CD4-positive, alpha-beta T cell treated with Interleukin-15 for 1 hour (primary cell): ENCODE measurements at regions not wholly inside any gene's neighbourhood (a gene's known extent, or its start where the extent isn't known, plus 50 kb on each side); places are given as distances from the start of the nearest gene placed in this dataset.
"Not testable (repeated sequence)": the region's sequence is repeated elsewhere in the genome, so short reads cannot be mapped to it uniquely, and the experiment has no call there.

Experiments used
- DNase-seq: peaks from one replicate; pipeline ENCODE4 v3.0.0-alpha.2; 2020

DNA sequence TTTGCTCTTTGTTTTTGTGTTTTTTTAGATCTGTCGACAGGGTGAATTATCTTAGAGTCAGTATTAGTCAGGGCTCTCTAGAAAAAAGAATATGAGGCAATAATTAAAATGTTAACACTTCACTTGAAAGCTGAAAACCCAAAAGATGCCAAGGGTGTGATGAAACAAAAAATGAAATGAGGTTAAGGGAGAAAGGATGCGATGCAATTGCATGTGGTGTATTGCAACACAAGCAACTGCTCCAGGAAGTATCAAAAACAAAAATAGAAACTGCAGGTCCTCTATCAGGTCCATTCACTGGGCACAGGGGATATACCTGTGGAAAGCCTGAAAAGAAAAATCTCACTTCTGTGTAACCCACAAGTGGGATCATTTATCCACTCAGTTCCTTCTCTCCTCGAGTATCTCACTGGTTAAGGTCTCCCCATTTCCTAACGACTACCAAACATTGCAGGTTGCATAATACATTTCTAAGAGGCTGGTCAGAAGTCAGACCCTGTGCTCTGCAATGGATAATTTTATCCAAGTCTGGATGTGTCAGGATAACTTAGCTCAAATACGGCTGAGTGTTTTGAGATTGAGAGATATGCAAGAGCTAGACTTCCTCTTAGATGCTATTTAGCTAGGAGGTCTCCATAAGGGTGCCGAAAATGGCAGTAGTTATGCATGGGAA, 257.7 kb upstream of the GJE1 start:
- DNase-seq, result no peak

DNA sequence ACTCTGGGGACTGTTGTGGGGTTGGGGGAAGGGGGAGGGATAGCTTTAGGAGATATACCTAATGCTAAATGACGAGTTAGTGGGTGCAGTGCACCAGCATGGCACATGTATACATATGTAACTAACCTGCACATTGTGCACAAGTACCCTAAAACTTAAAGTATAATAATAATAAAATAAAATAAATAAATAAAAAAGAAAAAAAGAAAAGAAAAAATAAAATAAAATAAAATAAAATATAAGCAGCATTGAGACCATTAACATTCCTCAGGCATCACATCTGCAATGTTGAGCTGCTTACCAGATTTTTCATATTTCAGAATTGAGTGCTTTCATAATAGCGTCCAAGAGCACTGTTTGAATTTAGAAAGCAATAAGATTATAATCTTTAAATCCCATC, 263.2 kb upstream of the GJE1 start:
- DNase-seq, result not testable (repeated sequence)

DNA sequence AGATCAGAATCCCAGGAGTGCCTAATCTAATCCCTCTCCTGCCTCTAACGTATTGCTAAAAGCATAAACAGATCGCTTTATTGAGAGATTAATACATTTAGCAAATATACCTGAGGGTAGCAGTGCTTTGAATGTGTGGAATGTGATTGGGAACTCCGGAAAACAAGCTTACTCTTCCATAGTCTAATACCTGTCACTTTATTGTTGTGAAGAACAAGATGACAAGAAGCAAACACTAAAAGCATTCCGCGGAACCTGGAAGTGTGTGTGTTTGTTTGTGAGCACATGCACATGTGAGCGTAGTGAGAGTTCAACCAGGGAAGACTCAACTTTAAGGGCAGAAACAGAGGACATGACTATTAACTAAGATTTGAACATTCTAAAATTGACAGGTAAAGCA, 265.0 kb upstream of the GJE1 start:
- no peak for DNase-seq

DNA sequence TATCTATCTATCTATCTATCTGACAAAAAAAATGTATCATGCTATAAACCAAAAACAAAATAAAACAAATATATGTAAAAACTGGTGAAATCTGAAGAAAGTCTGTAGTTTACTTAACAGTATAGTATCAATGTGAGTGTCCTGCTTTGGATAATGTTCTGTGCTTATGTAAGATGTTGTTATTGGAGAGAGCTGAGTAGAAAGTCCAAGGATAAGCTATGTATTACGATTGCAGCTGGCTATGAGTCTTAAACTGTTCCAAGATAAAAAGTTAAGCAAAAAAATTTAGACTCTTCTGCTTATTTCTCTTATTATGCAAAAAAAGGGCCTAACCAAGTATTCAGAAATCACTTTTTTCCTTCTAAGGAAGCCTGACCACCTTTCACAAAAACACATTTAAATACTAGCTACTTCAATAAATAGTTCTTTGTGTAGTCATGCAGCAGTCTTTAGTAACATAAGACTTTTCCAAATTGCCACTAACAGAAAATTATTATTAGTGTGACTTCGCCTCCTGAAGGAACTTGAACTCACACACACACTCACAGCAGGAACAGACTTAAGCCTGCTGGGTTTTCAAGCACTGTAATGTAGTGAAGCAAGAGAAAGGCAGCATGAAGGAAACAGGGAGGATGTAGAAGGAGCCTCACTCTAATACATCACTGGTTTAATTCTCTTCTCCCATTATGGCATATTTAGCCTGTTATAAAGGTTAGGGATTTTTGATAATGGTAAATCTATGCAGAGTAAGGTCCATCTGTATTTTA, 265.8 kb upstream of the GJE1 start:
- no peak for DNase-seq

DNA sequence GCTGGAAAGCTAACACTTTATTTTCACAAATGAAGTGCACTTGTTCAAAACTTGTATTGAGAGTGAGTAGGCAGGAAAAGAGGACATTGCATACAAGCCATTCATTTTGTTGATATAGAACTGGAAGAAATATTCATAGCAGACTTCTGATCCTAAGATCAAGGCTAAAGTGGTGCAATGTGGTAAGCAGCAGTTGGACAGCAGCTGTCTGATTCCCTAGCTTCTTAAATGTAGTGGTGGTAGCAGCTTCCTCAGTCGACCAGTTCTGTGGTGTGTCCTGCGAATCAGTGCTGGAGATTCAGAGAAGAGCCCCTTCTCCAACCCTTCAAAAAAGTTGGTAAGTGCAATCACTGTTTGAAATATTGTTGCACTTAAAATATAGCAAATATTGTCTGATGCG, 281.7 kb upstream of the GJE1 start:
- no peak for DNase-seq

DNA sequence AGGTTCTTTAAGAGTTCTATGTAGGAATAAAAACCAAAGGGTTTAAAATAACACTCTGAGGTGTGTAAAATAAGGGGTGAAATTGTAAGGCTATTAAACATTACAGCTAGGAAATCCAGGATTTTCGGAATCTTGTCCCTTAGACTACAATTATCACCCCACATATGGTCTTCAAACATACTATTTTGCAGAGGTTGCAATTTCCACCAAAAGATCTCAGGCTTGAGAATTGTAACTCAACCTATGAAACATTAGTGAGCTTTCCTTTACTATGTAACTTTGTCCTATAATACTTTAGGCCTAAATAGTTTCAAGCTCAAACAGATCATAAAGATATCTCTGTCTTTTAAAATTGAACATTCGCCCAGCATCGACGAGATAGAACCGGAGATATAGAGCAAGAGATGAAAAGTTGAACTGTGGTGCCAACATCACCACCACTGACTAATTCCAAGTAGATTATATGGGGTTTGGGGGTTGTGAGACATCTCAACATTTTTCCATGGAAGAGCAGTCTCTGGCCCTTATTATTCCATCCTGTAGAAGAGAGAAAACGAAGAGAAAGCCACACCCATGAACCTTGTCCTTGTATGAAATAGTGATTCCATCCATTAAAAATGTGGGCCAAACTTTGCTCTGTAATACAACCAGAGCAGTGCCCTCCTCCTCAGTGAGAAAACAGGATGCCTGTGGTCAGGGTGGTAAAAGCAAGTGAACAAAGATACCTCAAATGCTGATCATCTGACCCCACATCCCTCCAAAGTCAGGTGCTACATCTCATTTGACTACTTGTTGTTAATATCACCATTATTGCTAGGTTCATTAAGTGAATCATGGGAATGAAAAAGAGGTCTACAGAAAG, 284.5 kb upstream of the GJE1 start:
- DNase-seq, result peak; percentile 23

DNA sequence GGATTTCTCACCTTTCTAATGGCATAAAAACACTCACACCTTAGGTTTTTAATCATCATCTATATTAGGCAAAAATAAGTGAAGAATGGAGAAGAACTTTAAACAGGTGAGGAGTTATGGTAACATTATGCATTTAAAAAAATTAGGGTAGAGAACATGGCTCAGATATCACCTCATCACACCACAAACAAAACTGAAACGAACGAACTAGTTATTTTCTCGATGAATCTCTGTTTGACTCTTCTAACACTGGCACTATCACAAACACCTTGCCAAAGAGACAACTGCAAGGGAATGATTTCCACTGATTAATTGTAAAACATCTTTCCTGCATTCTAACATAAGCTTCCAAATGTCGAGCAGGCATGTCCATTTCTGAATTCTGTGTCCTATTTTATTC, 286.1 kb upstream of the GJE1 start:
- no peak for DNase-seq

DNA sequence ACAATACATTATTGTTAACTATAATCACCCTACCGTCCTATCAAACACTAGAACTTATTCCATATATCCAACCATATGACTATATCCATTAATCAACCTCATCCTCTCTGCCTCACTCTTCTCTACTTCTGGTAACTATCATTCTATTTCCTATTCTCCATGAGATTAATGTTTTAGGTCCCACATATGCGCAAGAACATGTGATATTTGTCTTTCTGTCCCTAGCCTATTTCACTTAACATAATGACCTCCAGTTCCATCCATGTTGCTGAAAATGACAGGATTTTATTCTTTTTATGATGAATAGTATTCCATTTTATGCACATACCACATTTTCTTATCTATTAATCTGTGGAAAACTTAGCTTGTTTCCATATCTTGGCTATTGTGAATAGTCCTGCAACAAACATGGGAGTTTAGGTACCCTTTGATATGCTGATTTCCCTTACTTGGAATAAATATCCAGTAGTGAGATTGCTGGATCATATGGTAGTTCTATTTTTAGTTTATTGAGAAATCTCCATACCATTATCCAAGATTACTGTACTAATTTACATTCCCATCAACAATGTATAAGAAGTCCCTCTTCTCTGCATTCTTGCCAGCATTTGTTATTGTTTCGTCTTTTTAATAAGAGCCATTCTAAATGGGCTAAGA, 289.4 kb upstream of the GJE1 start:
- no peak for DNase-seq

DNA sequence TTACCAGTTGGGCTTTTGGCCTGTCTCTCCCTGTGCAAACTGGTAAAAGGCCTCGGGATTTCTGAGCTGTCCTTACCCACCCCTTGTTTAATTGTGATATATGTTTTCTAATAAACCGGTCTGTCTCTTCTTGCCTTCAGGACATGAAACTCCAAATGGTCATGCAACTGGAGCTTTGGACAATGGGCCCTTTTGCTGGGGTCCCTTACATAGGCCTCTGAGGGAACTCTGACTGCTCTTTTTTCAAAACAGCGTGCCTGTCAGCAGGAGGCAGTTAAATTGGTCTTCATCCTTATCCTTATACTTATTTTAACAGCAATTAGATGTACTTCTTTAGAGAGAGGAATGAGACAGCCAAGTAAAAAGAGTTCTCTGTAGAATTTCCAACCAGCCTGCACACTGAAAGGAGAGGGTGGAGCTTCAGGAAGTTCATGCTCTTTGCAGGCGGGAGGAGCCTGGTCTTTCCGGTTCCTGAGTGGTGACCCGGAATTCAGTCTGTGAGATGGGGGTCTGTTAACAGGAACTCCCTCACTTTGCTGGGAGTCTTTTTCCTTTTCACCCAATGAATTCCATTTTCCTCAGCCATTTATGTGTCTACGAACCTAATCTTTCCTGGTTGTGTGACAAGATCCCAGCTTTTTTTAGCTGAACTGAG, 299.6 kb upstream of the GJE1 start:
- DNase-seq, result no peak

DNA sequence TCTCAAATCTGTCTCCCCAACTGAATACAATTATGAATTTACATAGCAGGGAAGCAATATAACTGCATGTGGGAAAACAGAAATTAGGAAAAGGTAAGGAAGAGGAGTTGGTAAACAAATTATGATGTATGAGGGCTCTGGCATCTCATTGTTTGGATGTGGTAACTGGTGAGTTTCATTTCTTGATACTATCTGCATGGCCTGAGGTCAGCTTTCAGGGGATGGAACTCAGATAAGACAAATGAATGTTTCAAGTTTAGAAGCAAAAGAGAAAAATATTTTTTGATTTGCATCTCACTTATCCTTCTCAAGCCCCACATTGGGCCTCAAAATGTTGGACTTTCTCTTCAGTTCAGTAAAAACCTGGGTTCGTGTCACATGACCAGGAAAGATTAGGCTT, 302.2 kb upstream of the GJE1 start:
- DNase-seq, result no peak

DNA sequence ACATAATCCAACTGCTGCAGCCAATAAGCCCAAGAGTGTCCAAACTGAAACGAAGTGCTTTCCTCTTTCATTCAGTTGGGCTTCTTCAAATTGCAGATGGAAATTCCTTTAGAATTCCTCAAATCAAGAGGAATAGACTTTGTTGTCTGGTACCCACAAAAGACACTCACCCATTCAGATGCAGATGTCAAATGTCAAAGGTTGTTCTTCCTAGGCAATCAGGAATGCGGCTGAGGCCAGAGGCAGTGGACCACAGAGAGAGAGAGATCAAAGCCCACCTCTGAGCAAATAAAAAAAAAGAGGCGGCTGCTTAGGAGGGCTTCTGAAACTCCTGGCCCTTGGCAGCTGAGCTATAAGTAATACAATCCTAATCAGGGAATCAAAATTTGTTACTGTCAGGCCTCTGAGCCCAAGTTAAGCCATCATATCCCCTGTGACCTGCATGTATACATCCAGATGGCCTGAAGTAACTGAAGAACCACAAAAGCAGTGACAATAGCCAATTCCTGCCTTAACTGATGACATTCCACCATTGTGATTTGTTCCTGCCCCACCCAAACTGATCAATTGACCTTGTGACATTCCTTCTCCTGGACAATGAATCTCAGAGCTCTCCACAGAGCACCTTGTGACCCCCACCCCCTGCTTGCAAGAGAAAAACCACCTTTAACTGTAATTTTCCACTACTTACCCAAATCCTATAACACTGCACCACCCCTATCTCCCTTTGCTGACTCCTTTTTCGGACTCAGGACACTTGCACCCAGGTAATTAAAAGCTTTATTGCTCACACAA, 303.0 kb upstream of the GJE1 start:
- no peak for DNase-seq

DNA sequence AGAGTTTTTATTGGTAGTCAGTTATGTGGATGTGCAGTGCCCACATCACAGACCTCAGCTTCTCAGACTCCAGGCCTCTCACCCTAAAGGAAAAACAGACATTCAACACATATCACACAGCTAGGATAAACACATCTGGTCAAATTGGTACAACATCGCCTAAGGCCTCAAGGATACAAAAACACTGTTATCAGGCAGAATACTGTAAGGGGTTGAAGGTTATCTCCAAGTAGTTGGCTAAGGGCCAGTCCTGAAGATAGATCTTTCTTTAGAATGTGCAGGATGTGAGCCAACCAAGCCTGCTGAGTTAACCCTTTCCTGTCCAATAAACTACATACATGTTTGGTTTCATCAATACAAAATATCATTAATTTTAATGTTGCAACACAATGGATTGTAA, 308.4 kb upstream of the GJE1 start:
- no peak for DNase-seq

DNA sequence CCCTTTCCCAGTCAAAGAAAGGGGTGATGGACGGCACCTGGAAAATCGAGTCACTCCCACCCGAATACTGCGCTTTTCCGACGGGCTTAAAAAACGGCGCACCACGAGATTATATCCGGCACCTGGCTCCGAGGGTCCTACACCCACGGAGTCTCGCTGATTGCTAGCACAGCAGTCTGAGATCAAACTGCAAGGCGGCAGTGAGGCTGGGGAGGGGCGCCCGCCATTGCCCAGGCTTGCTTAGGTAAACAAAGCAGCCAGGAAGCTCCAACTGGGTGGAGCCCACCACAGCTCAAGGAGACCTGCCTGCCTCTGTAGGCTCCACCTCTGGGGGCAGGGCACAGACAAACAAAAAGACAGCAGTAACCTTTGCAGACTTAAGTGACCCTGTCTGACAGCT, 317.7 kb upstream of the GJE1 start:
- not testable (repeated sequence) for DNase-seq

DNA sequence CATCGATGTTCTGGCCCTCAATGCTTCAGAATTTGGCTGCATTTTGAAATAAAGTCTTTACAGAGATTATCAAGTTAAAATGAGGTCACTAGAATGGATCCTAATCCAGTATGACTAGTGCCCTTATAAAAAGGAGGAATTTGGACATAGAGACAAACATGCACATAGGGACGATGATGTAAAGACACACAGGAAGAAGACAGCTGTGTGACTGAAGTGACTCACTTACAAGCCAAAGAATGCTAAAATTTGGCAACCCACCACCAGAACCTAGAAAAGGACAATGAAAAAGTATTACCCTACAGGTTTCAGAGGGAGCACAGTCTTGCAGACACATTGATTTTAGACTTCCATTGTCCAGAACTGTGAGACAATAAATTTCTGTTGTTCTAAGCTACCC, 322.8 kb upstream of the GJE1 start:
- no peak for DNase-seq

DNA sequence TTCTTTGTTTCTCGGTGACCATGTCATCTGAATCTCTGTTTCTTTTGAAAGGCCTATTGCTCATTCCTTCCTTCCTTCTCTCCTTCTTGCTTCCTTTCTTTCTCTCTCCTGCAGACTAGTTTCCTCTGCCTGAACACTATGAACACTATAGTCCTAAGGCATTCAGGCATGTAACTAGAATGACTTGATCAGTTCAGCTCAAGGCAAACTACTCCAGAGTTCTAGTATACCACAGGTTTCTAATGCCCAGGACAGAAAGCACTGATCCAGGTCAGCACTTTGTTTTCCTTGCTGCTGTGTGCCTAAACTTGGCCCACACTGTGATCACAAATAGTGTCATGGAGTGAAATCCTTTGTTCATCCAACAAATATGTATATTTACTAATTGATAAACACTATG, 324.1 kb upstream of the GJE1 start:
- no peak for DNase-seq

DNA sequence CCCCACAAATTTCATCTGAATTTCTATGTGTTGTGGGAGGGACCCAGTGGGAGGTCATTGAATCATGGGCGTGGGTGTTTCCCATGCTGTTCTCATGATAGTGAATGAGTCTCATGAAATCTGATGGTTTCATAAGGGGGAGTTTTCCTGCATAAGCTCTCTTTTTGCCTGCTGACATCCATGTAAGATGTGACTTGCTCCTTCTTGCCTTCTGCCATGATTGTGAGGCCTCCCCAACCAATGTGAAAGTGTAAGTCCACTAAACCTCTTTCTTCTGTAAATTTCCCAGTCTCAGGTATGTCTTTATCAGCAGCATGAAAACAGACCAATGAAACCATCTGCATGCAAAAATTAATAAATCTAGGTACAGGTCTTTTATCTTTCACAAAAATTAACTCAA, 331.8 kb upstream of the GJE1 start:
- DNase-seq, result not testable (repeated sequence)

DNA sequence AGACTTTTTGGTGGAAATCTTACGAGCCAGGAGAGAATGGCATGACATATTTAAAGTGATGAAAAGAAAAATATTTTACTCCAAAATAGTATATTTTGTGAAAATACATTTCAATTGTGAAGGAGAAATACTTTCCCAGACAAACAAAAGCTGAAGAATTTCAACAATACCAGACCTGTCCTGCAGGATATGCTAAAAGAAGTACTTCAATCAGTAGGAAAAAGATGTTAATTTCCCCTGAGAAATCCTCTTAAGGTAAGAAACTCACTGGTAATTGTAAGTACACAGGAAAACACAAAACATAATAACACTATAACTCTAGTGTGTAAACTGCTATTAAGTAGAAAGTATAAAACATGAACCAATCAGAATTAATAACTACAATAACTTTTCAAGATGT, 341.8 kb upstream of the GJE1 start:
- DNase-seq, result no peak

DNA sequence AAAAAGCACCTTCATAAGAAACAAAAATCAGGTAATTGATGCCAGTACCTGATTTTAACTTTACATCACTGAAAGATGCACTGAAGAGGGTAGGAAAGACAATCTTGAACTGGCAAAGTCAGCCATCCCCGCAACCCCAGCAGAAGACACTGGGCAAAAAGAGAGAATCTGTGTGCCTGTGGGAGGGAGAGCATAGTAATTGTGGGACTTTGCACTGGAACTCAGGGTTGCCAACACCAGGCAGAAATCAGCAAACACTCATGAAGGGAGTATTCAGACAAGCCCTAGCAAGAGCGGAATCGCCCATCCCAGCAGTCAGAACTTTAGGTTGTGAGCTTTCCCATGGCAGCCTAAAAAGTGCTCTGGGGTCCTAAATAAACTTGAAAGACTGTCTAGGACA, 344.6 kb upstream of the GJE1 start:
- DNase-seq, result no peak

DNA sequence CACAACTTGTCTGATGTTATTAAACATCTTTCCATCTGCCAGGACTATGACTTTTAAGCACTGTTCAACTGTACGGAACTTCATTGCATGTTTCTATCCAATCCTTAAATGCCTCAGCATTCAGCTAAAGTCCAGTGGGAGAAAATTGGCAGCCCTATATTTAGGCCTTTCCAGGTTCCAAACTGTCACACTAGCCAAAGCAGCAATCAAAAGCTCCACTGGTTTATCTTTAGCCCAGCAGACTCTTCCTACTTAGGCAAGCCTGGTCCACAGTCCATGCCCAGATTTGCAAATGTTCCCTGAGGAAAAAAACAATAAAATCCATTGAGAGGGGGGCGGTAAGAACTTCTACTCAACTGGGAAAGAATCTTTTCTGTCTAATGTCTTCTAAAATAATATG, 349.1 kb upstream of the GJE1 start:
- no peak for DNase-seq

DNA sequence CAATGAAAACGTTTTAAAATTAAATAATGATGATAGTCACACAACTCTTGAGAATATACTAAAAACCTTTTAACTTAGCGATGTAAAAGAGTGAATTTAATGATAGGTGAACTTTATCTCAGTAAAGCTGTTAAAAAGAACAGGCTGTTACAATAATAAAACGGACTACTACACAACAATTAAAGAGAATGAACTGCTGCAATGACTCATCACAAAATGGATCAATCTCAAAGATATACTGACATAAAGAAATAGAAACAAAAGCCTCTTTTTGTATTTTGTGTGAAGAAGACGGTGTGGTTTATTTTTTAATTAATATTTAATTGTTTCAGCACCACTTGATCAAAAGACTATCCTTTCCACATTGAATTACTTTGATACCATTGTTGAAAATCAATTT, 352.4 kb upstream of the GJE1 start:
- no peak for DNase-seq

DNA sequence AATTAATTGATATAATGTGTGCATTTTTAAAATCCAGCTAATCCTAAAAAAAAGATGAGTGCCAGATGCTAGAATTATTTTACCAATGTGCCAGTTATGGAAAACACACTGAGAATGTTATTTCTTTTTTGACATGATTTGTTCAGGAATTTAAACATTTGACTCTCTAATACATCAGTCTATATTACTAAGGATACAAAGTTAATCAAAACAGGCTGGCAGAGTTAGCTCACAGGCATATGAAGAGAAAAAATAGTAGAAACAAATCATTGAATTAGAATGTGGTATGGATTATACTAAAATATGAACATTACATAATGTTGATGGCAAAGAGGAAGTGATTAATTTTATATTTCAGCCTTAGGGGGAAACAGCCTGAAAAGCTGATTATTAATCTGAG, 368.3 kb upstream of the GJE1 start:
- DNase-seq, result no peak

DNA sequence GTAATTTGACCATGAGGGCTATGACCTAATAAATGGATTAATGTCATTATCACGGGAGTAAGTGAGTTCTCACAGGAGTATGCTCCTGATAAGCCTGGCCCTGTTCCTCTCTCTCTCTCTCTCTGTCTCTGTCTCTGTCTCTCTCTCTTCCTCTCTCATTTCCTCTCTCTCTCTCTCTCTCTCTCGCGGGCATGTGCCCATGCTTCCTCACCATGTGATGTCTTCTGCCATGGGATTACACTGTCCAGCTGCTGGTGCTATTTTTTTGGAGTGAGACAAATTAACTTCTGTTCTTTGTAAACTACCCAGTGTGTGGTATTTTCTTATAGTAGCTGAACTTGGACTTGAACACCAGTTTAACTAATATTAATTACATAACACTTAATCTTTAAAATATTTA, 374.3 kb upstream of the GJE1 start:
- no peak for DNase-seq
